ENCODE measurements at regions not wholly inside any gene's neighbourhood (a gene's known extent, or its start where the extent isn't known, plus 50 kb on each side); places are given as distances from the start of the nearest gene placed in this dataset.
"Not testable (repeated sequence)": the region's sequence is repeated elsewhere in the genome, so short reads cannot be mapped to it uniquely, and the experiment has no call there.

DNA sequence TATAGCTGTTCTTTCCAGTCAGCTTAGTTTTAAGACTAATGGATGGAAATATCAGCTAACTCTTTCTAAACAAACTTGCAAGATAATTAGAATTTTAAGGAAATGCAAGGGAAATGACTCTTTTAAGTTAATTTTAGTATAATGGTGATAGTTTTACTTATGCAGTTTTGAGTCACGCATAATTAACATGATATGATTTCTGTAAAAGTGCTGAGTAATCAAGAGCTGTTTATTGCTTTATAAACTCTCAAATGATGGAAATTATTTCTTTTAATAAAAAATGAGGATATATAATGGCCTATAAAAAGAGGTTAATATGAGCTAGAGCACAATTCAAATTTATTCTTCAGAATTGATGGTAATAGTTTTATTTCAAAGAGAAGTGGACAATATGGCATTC lies 385.9 kb downstream of the GLUD2 start:
- DNase-seq (ENCODE audit: low read depth), result no peak

DNA sequence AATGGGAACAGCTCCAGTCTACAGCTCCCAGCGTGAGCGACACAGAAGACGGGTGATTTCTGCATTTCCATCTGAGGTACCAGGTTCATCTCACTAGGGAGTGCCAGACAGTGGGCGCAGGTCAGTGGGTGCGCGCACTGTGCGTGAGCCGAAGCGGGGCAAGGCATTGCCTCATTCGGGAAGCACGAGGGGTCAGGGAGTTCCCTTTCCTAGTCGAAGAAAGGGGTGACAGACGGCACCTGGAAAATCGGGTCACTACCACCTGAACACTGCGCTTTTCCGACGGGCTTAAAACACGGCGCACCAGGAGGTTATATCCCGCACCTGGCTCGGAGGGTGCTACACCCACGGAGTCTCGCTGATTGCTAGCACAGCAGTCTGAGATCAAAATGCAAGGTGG lies 390.3 kb downstream of the GLUD2 start:
- DNase-seq (ENCODE audit: low read depth), result not testable (repeated sequence)

DNA sequence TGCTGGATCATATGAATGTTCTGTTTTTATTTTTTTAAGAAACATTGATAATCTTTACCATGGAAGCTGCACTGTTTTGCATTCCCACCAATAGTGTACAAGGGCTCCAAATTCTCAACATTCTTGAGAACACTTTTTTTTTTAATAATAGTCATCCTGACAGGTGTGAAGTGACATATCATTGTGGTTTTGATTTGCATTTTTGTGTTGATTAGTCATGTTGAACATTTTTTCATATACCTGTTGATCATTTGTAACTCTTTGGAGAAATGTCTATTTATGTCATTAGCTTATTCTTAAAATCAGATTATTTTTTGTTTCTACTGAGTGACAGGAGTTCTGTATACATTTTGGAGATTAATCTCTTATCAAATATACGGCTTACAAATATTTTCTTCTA lies 408.5 kb downstream of the GLUD2 start:
- DNase-seq (ENCODE audit: low read depth), result no peak

DNA sequence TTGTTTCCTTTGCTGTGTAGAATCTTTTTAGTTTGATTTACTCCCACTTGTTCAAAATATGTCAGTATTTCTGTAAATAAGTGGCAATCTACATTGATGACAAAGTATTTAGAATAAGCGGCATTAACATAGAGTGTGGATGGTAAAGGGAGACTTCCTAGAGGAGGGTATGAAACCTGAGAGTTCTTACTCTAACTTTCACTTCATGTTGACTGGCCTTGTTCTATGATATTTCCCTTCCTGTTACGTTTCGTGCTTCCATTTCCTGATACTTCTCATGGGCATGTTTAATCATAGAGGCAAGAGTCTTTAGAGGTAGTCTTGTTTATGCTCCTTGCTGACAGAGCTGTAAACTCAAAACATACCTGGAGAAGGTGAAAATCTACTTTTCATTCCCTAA lies 408.9 kb downstream of the GLUD2 start:
- no peak for DNase-seq (ENCODE audit: low read depth)

DNA sequence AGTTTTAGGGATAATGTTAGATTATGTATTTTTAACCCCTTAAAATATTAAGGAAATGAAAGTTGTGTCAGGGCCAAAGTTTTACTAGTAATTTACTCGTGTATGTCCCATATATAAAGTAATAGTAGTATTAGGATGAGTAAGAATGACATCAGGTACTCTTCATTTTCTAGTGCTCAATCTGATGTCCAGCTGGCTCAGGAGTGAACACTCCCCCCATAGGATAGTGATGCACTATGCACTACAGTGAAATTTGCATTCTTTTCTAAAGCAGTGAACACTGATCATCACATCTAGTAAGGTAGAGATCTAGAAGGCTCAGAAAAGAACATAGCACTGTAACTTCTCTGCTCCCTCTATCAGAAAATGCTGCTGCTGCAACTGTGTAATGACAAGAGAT lies 409.7 kb downstream of the GLUD2 start:
- DNase-seq (ENCODE audit: low read depth), result no peak

DNA sequence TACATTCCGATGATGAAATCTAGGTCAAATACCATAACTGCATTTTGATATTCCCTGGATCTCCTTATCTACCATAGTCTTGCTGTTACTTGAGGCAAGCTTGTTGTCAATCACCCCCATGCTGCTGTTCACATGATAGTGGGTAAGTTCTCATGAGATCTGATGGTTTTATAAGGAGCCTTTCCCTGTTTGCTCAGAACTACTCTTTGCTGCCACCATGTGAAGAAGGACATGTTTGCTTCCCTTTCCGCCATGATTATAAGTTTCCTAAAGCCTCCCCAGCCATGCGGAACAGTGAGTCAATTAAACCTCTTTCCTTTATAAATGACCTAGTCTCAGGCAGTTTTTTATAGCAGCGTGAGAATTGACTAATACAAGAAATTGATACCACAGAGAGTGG lies 432.0 kb downstream of the GLUD2 start:
- DNase-seq (ENCODE audit: low read depth), result no peak

DNA sequence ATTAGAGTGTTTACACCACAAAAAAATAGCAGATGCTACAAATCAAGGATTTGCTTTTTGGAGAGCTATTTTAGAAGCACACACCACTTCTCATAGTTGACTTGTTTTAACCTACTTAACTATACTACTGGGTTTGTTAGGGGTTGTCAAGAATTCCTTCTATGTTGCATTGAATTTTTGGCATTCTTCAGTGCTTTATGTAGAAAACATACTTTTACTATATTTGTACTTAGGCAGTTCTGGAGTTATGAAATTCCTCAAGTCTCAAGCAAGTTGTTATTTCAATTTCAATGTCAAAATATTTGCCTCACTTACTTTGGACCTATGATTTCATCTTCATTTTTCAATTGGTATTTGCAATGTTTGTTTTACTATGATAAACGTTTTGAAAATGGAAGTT lies 449.6 kb downstream of the GLUD2 start:
- no peak for DNase-seq (ENCODE audit: low read depth)

DNA sequence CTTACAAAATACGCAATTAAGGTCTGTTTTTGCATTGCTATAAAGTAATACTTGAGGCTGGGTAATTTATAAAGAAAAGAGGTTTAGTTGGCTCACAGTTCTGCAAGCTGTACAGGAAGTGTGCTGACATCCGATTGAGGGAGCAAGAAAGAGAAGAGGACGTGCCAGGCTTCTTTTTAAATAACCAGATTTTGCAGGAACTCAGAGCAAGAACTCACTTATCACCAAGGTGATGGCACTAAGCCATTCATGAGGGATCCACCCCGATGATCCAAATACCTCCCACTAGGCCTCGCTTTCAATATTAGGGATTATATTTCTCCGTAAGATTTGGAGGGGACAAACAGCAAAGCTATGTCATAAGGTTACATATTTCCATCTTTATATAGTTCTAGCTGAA lies 456.7 kb downstream of the GLUD2 start:
- DNase-seq (ENCODE audit: low read depth), result no peak

DNA sequence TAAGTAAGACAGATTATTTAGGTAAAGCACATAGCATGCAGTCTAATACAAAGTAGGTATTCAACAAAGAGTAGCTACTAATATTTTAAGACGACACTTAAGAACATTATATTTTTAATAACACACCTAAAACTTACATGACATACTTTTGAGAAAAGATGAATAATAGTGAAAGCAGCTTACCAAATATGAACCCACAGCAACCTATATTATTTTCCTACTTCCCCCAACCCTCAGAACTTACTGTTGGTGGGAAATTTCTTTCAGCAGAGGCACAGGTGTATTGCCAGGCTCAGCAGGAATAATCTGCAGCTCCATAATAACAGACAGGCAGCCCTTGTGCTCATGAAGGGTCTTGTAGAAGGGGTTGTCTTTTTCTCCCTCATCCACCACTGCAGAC lies 498.9 kb downstream of the GLUD2 start:
- DNase-seq (ENCODE audit: low read depth), result no peak

DNA sequence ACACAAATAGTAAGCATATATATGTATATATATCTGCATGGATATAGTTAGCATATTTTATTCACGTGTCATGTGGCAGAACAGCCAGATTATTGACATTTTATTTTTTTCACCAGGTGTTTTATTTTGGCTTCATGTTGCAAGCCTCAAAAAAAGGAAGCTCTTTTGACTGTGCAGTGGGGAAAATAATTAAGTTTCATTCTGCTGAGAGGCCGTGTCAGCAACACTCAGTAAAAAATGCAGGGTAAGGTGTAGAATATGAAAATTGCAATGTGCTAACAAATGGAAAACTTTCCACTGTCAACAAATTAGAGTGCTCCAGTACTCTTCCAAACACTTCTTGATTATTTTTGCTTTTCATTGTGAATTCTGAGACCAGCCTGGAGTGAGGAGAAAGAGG lies 511.5 kb downstream of the GLUD2 start:
- no peak for DNase-seq (ENCODE audit: low read depth)

DNA sequence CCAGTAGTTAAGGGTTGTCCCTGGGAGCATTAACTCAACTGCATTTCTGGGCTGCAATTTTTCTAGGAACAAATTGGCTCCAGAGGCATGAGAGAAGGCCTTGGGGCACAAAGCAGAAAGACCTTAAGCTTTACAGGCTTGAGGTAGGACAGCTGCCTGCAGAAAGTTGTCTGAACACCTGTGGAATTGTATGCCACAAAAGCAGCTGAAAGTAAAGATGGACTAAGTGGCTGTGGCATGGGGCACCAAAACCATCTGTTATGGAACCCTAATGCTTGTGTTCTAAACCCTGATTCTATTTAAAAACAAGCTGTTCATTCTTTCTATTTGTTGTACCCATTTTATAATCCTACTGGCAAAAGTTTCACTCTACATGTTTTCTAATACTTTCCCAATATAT lies 515.2 kb downstream of the GLUD2 start:
- DNase-seq (ENCODE audit: low read depth), result no peak

DNA sequence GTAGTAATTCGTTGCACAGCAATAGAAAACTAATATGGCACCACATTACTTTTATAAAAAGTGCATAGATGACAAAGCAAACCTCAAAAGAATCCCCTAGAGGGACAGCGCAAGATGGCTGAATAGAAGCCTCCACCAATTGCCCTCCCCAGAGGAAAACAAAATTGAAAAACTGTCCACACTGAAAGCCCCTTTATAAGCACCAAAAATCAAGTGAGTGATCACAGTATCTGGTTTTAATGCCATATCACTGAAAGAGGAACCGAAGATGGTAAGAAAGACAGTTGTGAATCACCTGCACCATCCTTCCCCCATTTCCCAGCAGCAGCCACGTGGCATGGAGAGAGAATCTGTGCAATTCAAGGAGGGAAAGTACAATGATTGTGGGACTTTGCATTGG lies 522.2 kb downstream of the GLUD2 start:
- DNase-seq (ENCODE audit: low read depth), result no peak

DNA sequence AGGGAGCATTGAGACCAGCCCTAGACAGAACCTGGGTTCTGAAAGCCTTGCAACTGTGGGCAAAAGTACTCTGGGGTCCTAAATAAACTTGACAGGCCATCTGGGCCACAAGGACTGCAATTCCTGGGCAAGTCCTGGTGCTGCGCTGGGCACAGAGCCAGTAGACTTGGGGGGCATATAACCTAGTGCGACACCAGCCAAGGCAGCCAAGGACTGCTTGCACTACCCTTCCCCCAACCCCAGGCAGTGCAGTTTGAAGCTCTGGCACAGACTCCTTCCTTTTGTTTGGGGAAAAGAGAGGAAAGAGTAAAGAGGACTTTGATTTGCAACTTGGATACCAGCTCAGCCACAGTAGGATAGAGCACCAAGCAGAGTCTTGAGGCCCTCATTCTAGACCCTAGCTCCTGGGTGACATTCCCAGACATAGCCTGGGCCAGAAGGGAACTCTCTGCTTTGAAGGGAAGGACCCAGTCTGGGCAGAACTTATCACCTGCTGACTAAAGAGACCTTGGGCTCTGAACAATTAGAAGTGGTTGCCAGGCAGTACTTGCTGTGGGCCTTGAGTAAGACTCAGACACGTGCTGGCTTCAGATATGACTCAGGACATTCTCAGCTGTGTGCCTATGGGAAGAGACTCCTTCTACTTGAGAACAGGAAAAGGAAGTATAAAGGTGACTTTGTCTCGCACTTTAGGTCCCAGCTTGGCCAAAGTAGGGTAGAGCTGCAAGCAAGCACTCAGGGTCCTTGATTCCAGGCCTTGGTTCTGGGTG lies 522.8 kb downstream of the GLUD2 start:
- DNase-seq (ENCODE audit: low read depth), result no peak

DNA sequence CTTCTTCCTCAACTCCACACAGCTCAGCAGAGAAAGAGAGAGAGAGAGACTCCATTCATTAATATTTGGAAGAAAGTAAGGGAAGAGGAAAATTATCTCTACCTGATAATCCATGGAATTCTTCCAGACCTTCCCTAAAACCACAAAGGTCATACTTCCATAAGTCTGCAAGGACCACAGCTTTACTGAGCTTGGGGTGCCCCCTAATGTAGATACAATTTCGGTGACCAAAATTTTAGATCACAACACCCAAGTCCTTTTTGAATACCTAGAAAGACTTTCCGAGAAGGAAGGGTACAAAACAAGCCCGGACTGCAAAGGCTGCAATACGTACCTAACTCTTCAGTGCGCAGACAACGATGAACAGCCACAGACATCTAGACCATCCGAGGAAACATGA lies 523.9 kb downstream of the GLUD2 start:
- DNase-seq (ENCODE audit: low read depth), result no peak

DNA sequence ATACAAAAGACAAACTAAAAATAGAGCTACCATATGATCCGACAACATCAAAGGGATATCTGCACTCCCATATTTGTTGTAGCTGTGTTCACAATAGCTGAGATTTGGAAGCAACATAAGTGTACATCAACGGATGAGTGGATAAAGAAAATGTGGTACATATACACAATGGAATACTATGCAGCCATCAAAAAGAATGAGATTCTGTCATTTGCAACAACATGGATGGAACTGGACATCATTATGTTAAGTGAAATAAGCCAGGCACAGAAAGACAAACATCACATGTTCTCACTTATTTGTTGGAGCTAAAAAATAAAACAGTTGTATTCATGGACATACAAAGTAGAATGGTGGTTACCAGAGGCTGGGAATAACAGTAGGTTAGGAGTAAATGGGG lies 527.0 kb downstream of the GLUD2 start:
- DNase-seq (ENCODE audit: low read depth), result not testable (repeated sequence)

DNA sequence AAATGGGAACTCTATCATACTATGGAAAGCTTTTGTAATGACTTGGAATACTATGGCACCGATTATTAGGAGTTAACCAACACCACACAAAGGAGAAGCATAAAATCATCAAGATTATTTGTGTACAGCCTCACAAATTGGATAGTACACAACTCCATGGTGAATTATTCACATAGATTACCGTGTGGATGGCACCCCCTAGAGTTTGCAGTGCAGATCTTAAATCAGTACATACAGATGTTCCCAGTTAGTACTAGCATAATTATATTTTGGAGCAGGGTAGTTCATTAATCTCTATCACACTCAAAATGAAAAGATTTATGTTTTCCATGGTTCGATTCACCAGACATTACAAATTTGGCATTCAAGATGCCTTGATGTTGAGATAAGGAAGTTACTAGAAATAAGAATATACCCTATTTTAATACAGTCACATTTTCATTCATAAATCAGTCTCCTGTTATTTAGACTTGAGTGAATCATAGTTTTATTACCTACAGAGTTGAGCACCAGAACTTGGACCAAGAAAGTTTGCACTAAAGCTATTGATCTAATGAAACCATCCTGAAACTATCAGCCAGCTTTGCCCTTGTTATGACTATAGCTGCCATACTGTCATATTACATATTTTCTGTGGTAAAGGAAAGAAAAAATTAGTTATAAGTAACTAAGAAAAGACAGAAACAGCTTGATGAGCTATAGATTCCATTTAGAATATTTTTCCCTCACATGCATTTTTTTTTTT lies 531.8 kb downstream of the GLUD2 start:
- DNase-seq (ENCODE audit: low read depth), result no peak

DNA sequence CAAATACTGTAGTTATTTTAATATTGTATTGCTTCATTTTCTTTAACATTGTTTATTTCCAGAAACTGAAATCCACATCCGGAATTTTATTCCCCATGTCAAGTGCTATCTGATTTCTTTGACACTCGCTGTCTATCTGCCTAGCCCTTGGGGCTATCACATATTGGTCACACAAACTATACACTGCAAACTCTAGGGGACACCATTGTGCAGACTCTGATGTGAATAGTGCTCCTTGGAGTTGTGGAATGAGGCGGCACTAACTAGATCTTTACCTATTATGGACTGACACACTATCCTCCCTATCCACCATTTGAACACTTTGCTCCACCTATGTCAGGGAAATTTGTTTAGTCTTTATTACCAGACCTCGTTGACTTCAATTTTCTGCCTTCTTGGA lies 534.5 kb downstream of the GLUD2 start:
- DNase-seq (ENCODE audit: low read depth), result no peak

DNA sequence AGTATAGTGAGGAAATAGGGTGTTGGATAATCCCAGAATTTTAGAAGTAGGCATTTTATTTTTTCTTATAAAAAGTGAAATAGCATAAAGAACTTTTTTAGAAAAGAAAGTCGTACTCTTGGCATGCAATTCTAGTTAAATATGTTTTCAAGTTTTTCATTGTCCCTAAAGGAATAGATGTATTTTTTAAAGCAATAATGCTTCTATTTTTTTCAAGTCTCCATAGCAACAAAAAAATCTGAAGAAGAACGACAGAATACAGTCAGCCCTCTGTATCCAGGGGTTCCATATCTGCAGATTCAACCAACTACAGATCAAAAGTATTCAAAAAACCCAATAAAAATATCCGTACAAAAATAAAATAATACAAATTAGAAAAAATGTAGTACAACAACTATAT lies 538.2 kb downstream of the GLUD2 start:
- DNase-seq (ENCODE audit: low read depth), result no peak

DNA sequence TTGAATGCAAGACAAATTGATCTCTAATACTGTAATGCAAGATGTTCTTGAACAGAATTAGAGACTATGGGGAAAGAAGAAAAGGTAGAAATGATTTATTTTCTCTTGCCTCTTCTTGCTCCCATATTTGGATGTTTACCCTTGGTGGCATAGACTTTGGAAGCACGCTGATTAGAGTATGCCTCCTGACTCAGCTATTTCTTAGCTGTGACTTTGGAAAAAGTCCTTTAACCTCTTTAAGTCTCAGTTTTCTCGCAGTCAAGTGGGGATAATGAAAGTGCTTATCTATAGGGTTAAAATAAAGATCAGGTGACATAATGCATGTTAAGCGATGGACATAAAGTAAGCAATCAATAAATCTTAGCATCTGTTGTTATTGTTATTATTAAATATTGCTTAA lies 545.5 kb downstream of the GLUD2 start:
- no peak for DNase-seq (ENCODE audit: low read depth)

DNA sequence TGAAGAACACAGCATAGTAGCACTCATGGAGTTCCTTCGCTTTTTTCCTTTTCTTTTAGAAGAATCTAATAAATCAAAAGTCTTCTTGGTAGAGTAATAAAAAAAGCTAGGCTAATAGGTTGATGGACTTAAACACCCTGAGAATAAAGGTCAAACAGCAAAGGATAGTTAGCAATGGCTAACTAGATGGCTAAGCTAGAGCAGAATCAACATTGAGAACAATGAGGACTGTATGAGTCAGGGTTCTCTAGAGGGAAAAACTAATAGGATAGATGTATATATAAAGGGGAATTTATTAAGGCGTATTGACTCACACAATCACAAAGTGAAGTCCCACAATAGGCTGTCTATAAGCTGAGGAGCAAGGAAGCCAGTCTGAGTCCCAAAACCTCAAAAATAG lies 550.9 kb downstream of the GLUD2 start:
- DNase-seq (ENCODE audit: low read depth), result no peak

DNA sequence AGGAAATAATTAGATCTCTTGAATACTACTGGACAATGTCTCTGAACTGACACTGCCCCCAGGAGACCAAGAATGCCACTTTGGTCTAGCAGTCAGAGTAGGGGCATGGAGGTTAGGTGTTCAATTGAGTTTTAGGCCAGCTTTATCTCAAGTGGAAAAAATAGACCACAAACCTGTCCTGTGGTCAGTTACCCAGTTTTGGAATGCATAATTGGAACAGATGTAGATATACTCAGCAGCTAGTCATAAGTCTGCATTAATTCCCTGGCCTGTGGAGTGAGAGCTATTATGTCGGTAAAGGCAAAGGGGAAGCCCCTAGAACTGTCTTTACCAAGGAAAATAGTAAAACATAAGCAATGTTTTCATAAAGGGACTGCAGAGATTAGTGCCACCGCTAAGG lies 587.7 kb downstream of the GLUD2 start:
- DNase-seq (ENCODE audit: low read depth), result no peak

DNA sequence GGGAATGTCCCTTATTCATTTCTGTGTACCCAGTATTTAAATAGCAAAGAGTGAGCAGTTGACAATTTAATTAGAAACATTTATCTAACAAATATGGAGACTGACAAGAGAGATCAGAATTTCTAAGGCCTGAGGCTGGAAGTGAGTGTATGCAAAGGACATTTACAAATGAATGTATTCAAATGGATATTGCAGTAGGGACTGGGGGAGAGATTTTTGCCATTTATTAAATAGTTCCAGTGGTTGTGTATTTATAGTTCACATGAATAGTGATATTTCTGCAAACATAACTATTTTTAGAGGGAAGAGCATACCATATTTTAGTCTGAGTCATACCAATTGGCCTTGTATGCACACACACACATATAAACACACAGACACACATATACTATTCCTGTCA lies 592.4 kb downstream of the GLUD2 start:
- DNase-seq (ENCODE audit: low read depth), result no peak

DNA sequence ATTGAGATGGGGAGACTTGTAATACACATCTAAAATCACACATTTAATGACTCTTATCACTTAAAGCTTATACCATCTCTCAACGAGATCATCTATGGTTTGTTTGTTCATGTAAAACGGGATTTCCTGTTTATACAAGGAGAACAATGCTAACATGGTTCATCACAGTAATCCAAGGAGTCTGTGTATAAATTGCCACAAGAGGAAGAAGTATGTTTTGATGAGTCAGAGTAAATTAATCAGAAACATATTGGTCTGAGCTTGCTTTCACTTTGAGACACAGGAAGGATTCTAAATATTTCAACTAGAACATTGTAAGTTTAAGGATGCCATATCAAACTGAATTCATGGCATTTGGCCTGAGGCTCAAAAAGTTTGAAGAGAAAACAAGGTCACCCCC lies 594.1 kb downstream of the GLUD2 start:
- DNase-seq (ENCODE audit: low read depth), result no peak

DNA sequence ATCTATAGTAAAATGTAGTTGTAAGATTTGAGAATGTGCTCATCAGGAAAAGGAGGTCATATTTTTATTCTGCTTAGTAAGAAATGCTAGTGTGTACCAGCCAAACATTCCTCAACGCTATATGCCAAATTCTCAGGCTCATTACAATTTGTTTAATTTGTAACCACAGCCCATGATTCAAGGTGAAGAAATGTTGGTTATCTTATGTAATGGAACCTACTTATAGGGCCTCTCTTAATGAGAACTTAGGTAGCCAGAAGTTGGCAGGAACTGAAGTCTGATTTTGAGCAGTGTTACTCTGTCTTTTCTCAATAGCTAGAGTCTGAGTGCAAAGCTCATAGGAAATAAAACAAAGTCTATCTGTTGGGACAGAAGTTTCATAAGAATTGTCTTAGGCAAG lies 595.0 kb downstream of the GLUD2 start:
- no peak for DNase-seq (ENCODE audit: low read depth)

All from stimulated activated CD8-positive, alpha-beta memory T cell treated with anti-CD3 and anti-CD28 coated beads, Interleukin-12 subunit alpha, Interleukin-12 subunit beta, amount 100 ng/mL, for 1 hour (primary cell).